IPS DF 6.9 (cell line): ENCODE measurements at regions not wholly inside any gene's neighbourhood (a gene's known extent, or its start where the extent isn't known, plus 50 kb on each side); places are given as distances from the start of the nearest gene placed in this dataset.

Experiments
- DNase-seq: peaks from one replicate; pipeline ENCODE4 v3.0.0-alpha.2; 2013; ENCODE audit warnings: low read depth, low spot score
- H3K27ac ChIP-seq: one replicate; pipeline ENCODE4 v1.5.1; 2013; ENCODE audit warnings: low read length, control low read depth
- H3K27me3 ChIP-seq: 2 replicates; pipeline ENCODE4 v1.6.1; 2013; ENCODE audit warnings: mild to moderate bottlenecking, low read length; ENCODE audit not compliant: control insufficient read depth, insufficient read depth
- H3K36me3 ChIP-seq: 2 replicates; pipeline ENCODE4 v1.6.1; 2013; ENCODE audit warnings: low read length; ENCODE audit not compliant: control insufficient read depth, insufficient read depth
- H3K4me1 ChIP-seq: 2 replicates; pipeline ENCODE4 v1.6.1; 2013; ENCODE audit warnings: low read length; ENCODE audit not compliant: control insufficient read depth, insufficient read depth
- H3K4me3 ChIP-seq: 2 replicates; pipeline ENCODE4 v1.5.1; 2013; ENCODE audit warnings: mild to moderate bottlenecking, low read length
- H3K9me3 ChIP-seq: 2 replicates; pipeline ENCODE4 v1.6.1; 2013; ENCODE audit warnings: low read length, inconsistent platforms; ENCODE audit not compliant: control insufficient read depth, insufficient read depth
- WGBS: extraction: QIAGEN DNeasy Blood & Tissue Kit; methylation state at CpG from one replicate; pipeline ENCODE4 v1.1.7; 2013; ENCODE audit warnings: mixed read lengths, missing lambda C conversion rate; ENCODE audit not compliant: insufficient read length, insufficient coverage; 5-methylcytosine and 5-hydroxymethylcytosine counted together

DNA sequence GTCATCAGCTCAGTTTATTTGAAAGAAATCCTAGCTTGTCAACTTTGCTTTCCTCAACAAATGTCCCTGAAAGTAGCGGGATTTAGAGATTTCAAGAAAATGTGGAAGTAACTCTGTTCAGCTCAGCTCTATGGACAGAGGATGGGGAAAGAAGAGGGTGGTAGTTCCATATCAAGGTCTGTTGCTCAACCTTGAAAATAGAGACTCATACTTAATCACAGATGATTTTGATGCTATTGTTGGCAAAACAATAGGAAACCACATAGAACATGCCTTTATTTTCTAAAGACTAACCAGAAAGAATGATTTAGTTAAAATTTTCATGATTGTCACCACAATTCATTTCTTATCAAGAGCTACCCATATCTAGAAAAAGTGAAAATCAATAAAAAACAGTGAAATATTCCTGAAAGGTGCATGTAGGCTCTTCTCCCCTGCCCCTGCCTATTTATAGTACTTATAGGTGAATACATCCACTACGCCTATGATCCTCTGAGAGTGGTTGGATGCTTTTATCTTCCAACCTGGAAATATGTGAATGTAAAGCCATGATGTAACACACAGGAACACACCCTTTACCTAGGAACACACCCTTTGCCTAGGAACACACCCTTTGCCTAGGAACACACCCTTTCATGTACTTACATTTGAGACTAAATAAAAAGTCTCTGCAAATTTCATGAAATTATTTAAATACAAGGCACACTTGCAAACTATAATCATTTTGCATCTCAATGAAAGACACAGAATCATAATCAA, 65.8 kb downstream of the ETAA1 start:
- no peak for DNase-seq
- no peaks in the 10 kb centered on the region for H3K4me1 ChIP-seq
- H3K27me3 ChIP-seq: no peaks in the 10 kb centered on the region
- WGBS: no CpG with 5 or more reads among the region's 2 CpGs
- no peak overlapping the region for H3K27ac ChIP-seq
- no peaks in the 10 kb centered on the region for H3K9me3 ChIP-seq
- H3K4me3 ChIP-seq: no peak overlapping the region
- H3K36me3 ChIP-seq: no peaks in the 10 kb centered on the region

- no CpG with 5 or more reads among the region's 5 CpGs for WGBS
Measured at GRCh38 chr2:67463810-67464209, 66.7 kb downstream of the ETAA1 start.

GRCh38 chr2:67465623-67466022, 68.5 kb downstream of the ETAA1 start:
- H3K27ac ChIP-seq: no peak overlapping the region
- H3K36me3 ChIP-seq: no peaks in the 10 kb centered on the region
- H3K9me3 ChIP-seq: no peaks in the 10 kb centered on the region
- no peak for DNase-seq
- H3K4me3 ChIP-seq: no peak overlapping the region
- H3K4me1 ChIP-seq: no peaks in the 10 kb centered on the region
- H3K27me3 ChIP-seq: no peaks in the 10 kb centered on the region

More at GRCh38 chr2:67463810-67464209, 66.7 kb downstream of the ETAA1 start:
- no peak overlapping the region for H3K4me3 ChIP-seq
- no peaks in the 10 kb centered on the region for H3K9me3 ChIP-seq
- no peak for DNase-seq
- no peaks in the 10 kb centered on the region for H3K4me1 ChIP-seq
- no peaks in the 10 kb centered on the region for H3K27me3 ChIP-seq
- no peak overlapping the region for H3K27ac ChIP-seq
- no peaks in the 10 kb centered on the region for H3K36me3 ChIP-seq

- DNase-seq: no peak
- WGBS: no CpG with 5 or more reads among the region's 4 CpGs
- H3K27ac ChIP-seq: no peak overlapping the region
- H3K36me3 ChIP-seq: no peaks in the 10 kb centered on the region
- no peaks in the 10 kb centered on the region for H3K4me1 ChIP-seq
- no peak overlapping the region for H3K4me3 ChIP-seq
- H3K27me3 ChIP-seq: no peaks in the 10 kb centered on the region
- no peaks in the 10 kb centered on the region for H3K9me3 ChIP-seq
Measured at GRCh38 chr2:67466734-67467133, 69.6 kb downstream of the ETAA1 start.

GRCh38 chr2:67471681-67472080, 74.5 kb downstream of the ETAA1 start:
- H3K27ac ChIP-seq: no peak overlapping the region
- H3K9me3 ChIP-seq: no peaks in the 10 kb centered on the region
- H3K36me3 ChIP-seq: no peaks in the 10 kb centered on the region
- no peak overlapping the region for H3K4me3 ChIP-seq
- H3K27me3 ChIP-seq: no peaks in the 10 kb centered on the region
- WGBS: no CpG with 5 or more reads among the region's 3 CpGs
- no peaks in the 10 kb centered on the region for H3K4me1 ChIP-seq
- DNase-seq: no peak

GRCh38 chr2:67476809-67477790, 80.0 kb downstream of the ETAA1 start:
- no peak overlapping the region for H3K27ac ChIP-seq
- peak; percentile 13 for DNase-seq

GRCh38 chr2:67479261-67479660, 82.1 kb downstream of the ETAA1 start:
- Histone ChIP-seq H3K36me3 (no peaks in the 10 kb centered on the region), H3K27me3 (no peaks in the 10 kb centered on the region), H3K4me3 (no peak overlapping the region), H3K4me1 (no peaks in the 10 kb centered on the region; the same call in 1 of the 2 replicates), H3K27ac (no peak overlapping the region), H3K9me3 (no peaks in the 10 kb centered on the region; the same call in 1 of the 2 replicates)
- DNase-seq: no peak
- no CpG with 5 or more reads among the region's 1 CpG for WGBS

More at GRCh38 chr2:67476809-67477790, 80.0 kb downstream of the ETAA1 start:
- Histone ChIP-seq H3K9me3 (no peaks in the 10 kb centered on the region; the same call in 1 of the 2 replicates), H3K4me1 (no peaks in the 10 kb centered on the region; the same call in 1 of the 2 replicates), H3K36me3 (no peaks in the 10 kb centered on the region), H3K4me3 (no peak overlapping the region), H3K27me3 (no peaks in the 10 kb centered on the region)
- WGBS: no CpG with 5 or more reads among the region's 9 CpGs

- no peak overlapping the region for H3K27ac ChIP-seq
- H3K9me3 ChIP-seq: no peaks in the 10 kb centered on the region
- no peak overlapping the region for H3K4me3 ChIP-seq
- DNase-seq: no peak
- no peaks in the 10 kb centered on the region for H3K4me1 ChIP-seq
- no peaks in the 10 kb centered on the region for H3K27me3 ChIP-seq
- no CpG with 5 or more reads among the region's 2 CpGs for WGBS
- no peaks in the 10 kb centered on the region for H3K36me3 ChIP-seq
Measured at GRCh38 chr2:67485431-67485830, 88.3 kb downstream of the ETAA1 start.

DNA sequence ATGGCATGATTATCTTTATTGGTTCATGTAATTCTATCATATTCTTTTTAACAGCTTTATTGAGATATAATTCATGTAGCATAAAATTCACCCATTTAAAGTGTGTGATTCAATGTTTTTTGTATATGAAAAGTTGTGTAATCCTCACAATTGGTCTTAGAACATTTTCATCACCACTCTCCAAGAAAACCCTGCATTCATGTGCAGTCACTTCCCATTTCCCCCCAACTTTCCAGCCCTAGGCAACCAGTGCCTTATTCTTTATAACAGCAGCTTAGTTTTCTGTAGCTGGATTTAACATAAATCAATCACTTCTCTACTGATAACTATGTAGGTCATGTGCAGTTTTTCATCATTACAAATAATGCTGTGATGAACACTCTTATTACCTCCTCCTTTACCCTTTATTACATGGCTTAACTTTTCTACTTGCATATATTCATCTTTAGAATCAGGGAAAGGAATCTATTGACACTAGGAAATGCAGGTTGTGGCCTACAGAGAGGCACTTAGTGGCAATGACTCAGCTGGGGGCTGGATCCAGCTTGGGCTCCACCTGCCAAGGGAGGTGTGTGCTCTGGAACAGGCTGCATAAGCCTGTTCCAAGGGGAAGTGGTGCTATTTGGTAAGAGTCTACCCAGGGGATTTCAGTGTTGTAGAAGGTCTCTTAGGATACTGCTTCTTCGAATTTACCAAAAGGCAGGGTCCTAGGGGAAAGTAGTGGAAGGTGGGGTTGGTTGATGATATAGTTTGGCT, 89.1 kb downstream of the ETAA1 start:
- no peak for DNase-seq
- Histone ChIP-seq H3K36me3 (no peaks in the 10 kb centered on the region), H3K9me3 (no peaks in the 10 kb centered on the region), H3K27me3 (no peaks in the 10 kb centered on the region), H3K27ac (no peak overlapping the region), H3K4me3 (no peak overlapping the region), H3K4me1 (no peaks in the 10 kb centered on the region)
- no CpG with 5 or more reads among the region's 1 CpG for WGBS

DNA sequence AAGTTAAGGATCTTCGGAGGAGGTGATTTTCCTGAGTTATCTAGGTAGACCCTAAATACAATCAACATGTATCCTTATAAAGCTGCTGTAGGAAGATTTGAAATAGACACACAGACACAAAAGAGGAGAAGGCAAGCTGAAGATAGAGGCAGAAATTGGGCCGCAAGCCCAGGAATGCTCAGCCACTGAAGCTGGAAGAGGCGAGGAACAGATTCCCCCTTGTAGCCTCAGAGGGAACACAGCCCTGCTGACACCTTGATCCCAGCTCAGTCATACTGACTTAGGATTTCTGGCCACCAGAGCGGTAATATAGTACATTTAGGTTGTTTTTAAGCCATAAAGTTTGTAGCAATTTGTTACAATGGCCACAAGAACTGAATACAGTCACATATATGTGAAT, 90.9 kb downstream of the ETAA1 start:
- no peak overlapping the region for H3K4me3 ChIP-seq
- WGBS: no CpG with 5 or more reads among the region's 4 CpGs
- H3K4me1 ChIP-seq: no peaks in the 10 kb centered on the region
- H3K9me3 ChIP-seq: no peaks in the 10 kb centered on the region
- H3K27me3 ChIP-seq: no peaks in the 10 kb centered on the region
- no peak overlapping the region for H3K27ac ChIP-seq
- no peak for DNase-seq
- H3K36me3 ChIP-seq: no peaks in the 10 kb centered on the region
